HG03025 (cell line): ENCODE measurements at regions not wholly inside any gene's neighbourhood (a gene's known extent, or its start where the extent isn't known, plus 50 kb on each side); places are given as distances from the start of the nearest gene placed in this dataset.

Experiments used
- ATAC-seq: cut with Tn5 transposase; IDR thresholded peaks from one replicate; pipeline ENCODE4 v1.9.1; 2021; ENCODE audit warnings: mild to moderate bottlenecking, moderate library complexity; ENCODE audit not compliant: unreplicated experiment, low FRiP score

DNA sequence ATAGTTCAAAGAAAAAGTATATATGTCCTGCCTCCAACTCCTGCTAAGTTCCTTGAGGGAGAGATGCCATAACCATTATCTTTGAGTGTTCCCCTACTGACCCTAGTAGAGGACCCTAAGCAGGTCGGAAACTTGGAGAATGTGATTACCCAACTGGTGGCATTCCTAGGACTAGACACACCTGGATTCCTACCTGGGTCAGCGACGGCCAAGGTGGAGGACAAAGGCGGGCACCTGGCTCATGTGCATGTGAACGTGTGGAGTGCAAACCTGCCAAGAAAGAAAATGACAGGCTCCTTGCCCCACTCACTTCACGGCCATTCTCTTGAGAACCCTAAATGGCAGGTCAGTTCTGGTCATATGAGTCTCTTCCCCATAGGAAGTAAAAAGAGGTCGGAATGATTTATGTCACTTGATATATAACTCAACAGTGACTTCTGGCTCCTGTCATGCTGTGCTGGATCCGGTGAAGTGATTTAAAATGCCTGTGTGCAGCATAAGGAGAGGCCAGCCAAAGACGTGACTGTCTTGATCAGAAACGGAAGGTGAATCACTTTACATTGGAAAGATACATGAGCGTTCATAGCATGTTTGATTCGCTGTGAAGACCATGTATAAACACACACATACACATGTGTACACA is 371.6 kb downstream of the EIPR1 start:
- ATAC-seq: no peak

DNA sequence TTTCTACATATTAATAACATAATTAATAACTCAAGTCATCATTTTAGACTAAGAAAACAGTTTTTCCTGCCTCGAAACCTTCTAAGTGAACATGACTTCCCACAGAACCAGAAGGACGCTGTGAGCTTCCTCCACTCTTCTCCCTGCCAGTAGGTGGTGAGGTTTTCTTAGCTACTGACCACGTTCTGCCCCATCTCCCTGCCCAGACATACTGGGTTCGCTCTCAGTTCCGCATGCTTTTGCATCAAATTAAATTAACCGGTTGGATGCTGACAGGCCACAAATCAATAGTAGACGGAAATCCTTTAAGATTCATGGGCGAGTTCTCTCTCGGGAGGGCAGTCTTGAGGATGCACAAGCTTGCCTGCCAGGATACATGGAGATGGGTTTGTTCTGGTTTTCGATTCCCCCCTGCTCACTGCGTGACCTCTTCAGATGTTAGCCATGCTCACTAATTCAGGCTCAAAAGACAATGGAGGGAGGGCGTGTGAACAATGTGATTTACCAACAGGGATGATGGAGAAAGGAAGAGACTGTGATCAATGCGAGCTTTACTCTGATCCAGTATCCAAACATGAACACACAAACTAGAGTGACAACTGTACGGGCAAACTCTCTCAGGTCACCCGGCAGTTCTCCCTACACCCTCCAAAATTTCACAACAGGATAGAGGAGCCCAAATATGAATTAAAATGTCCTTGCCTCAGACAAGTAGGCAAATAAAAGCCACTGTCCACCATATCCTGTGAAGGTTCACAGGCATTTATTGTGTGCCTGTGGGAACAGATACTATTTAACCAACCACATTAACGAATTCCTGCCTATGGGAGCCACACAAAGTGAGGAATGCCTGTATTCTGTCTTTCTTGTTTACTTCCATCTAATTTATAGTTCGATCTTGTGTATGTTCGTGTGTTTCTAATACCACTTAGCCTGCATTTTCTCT is 375.7 kb downstream of the EIPR1 start:
- ATAC-seq: no peak

DNA sequence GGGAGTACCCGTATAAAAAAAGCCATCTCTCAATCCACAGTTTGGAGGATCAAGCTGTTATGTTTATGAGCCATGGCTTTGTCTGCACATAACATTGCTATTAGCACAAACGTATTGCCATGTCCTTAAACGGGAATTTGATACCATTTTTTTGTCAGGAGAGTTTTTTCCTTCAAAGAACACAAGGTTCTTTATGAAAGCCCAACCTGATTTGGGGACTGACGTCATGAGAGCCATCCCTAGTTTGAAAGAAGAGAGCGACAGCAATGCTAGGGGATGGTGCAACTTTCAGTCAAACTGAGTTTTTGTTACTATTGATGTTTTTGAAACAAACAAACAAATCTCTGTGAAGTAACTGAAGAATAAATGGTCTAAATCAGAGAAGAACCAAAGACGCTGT is 376.6 kb downstream of the EIPR1 start:
- ATAC-seq: no peak

DNA sequence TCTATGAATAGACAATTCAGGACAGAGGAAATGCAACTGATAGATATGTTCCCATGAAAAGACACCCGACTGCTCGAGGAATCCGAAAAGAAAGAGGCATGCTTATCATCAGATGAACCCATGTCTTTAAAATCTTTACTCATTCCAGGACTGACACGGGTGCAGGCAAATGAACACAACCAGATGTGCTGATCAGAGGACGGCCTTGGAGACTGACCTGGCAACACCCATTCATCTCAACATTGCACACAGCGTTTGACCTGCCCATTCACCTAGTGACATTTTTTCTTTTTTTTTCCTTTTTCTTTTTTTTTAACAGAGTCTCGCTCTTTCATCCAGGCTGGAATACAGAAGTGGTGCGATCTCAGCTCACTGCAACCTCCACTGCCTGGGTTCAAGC is 377.5 kb downstream of the EIPR1 start:
- ATAC-seq: no peak

DNA sequence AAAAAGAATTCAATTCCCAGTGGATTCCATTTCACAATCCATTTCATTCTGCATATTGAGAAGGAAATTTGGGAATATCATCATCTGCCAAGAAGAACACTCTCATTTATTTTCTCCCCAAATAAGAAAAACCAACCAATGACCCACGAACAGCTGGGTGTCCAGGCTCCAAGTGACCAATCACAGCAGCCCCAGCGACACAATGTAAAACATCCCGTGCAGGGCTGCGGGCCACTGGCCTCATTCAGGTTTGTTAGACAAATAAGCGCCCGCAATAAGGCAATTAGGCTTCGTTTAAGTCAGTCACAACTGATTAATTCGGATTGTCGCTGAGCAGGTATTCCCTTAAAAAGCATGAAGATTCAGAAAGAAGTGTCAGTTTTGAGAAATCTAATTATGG is 378.6 kb downstream of the EIPR1 start:
- no peak for ATAC-seq

DNA sequence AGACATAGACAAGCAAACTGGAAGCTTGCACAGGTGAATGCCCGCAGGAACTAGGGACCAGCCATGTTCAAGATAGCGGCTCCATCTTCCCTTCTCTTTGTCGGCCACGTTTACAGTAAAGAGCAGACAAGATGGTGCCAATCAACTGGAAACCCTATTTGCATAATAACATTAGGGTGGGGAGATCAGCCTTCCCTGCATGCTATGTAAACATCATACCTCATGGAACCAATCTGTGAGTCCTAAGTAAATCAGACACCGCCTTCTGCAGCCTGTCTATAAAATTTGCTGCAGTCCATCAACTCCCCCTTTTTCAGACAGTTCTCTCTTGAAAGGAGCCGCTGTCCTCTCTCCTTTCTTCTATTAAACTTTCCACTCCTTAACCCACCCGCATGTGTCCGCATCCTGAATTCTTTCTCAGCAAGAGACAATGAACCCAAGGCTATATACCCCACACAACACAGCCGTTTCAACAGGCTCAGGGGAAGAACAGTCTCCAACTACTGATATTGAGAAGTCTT is 384.4 kb downstream of the EIPR1 start:
- ATAC-seq: no peak

DNA sequence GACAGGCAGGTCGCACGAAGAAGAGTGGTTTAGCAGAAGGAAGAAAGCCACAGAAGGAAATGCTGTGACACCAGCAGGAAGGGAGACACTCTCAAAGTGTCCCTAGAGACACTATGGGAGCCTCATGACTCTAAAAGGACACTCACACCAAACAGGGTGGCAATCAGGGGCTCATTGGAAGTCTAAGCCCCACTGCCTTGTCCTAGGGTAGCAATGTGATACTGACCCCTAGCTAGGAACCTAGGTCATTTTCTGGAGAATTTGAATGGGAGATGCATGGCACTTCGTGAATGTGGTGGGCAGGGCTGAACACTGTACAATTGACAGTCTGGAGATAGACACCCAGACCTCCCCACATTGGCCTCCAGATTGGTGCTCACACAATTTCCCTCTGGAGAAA is 385.0 kb downstream of the EIPR1 start:
- ATAC-seq: no peak

DNA sequence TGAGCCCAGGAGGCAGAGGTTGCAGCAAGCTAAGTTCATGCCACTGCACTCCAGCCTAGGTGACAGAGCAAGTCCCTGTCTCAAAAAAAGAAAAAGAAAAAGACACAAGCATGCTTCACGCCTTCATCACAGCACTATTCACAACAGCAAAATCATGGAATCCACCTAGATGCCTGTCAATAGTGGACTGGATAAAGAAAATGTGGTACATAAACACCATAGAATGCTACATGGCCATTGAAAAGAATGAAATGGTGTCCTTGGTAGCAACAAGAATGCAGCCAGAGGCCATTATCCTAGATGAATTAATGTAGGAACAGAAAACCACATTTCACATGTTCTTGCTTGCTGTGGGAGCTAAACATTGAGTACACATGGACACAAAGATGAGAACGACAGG is 392.6 kb downstream of the EIPR1 start:
- ATAC-seq: no peak

DNA sequence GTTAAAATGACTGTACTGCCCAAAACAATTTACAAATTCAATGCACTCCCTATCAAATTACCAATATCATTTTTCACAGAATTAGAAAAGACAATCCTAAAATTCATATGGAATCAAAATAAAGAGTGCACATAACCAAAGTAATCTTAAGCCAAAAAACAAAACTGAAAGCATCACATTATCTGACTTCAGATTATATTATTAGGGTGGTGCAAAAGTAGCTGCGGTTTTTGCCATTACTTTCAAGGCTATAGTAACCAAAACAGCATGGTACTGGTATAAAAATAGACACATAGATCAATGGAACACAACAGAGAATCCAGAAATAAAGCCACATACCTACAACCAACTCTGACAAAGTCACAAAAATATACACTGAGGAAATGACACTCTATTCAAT is 396.6 kb downstream of the EIPR1 start:
- no peak for ATAC-seq

DNA sequence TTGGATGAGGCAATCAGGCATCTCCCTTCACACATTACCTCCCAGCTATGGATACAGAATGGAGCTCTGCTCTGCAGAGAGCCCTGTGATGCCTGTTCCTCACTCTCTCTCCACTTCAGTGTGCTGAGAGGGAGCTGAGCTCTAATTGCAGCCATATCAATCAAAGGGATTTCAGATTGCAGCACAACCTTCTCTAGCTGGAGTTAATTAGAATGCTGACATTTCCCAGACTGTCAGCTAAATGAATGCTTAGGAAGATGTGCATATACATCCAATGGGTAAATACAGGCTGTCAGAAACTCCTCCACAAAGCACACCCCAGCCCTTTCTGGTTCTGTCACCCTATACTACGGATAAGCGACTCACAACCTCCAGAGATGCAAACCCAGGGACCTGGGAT is 402.6 kb downstream of the EIPR1 start:
- ATAC-seq: no peak

DNA sequence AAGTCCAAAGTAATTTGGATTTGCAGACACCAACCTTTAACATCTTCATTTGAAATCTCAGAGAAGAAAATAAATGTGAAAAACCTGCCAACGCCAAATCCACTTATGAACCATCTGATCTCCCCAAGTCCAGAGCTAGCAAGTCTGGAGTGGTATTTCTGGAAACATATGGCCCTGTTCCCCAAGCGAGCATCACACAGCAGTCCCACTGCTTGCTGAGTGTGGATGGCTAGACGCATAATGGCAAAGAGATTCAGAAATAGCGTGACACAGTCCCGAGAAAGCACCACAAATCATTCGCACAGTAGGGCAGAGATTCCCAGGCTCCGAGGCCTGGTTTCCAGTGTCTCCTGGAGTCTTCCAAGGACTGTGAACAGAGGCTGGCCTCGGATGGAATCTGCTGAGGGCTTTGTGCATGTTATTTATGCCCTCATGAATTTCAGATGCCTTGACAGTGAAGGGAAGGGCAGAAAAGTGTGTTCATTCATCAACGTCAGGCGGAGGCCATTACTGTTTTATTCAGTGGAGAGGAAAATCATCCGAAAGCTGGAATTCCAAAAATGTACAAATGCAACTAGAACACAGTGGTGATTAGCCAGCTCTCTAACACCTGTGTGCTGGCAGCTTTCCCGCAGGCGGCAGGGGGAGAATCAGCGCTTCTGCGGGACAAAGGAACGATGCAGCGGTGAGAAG is 417.0 kb downstream of the EIPR1 start:
- ATAC-seq: no peak

DNA sequence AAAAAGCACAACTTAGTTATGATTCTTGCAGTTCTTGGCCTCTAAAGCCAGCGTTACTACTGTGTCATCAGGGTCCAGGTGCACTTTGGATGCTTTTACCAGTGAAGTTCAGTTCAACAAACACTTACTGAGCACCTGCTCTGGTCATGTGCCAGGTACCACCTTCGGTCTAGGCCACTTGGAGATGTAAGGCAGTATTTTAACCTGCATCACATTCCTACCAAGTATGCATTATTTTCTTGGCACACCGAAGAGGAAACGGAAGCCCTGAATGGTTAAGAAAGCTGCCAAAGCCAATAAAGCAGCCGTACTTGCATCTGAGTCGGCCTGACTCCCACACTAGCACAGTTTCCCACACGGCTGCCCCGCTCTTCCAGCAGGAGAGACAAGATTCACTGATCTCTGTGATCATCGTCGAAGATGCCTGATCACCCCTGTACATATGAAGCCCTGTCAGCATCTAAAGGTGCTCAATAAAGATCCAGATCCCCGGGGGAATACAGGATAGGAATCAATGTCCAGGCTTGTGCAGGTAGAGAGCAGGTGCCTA is 427.1 kb downstream of the EIPR1 start:
- no peak for ATAC-seq

DNA sequence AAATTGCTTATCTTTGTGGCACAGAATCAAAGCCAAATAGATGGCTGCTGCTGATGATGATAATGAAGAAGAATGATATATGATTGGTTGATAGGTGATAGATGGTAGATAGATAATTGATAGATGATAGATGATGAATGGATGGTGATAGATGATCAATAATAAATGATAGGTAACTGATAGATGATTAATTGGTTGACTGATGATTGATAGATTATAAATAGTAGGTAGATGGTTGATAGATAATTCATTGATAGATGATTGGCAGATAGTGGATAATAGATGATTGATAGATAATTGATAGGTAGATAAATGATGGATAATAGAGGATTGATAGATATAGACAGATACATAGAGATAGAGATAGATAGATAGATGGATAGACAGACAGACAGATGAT is 430.2 kb downstream of the EIPR1 start:
- ATAC-seq: no peak

DNA sequence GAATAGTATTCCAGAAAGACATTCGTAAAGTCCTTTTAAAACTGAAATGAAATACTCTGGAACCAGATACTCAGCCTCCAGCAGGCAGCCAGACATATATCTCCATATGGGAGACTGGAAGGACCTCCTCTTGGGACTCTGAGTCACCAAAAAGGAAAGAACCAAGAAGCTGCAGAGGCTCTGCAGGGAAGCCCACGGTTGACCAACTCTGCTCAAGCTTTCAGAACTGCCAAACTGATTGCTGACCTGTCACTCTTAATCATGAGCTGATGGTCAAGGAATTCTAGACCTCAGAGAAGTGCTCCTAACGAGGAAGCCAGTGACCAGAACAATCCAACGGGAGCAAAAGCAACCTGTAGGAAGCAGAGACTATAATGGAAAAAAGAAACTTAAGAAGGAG is 434.7 kb downstream of the EIPR1 start:
- no peak for ATAC-seq

DNA sequence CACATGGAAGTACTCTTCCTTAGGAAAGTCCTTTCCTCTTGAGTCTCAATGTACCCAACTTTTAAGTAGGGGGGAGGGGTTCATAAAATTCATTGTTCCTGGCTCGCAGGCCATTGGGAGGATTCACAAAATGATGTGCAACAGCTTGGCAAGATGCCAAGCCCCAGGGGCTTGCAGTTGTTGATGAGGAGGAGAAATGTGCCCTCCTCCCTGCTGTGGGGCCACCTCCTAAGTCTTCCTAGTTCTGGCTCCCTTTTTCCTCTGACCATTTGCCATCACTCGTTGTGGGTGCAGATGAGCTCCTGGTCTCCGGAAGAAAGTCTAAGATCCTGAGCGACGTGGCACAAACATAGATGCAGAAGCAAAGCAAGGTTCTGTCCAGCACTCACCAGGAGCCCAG is 435.4 kb downstream of the EIPR1 start:
- ATAC-seq: no peak

DNA sequence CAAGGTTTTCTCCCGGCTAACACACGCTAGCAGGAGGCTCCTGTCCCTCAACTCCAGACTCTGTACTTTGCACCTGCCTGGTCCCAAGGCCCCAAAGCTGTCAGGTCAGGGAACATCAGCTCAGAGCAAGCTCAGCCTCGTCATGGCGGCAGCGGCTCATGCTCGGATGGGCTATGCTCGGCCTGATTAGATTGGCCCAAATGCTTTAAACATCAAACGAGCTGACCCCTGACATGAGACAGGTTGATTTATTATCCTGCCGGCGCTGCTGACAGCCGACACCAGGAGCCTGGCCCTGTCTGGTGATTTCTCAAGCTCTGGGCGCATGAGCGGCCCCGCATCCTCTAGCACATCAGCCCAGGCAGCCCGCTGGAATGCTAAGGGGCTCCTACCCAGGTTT is 436.4 kb downstream of the EIPR1 start:
- no peak for ATAC-seq

DNA sequence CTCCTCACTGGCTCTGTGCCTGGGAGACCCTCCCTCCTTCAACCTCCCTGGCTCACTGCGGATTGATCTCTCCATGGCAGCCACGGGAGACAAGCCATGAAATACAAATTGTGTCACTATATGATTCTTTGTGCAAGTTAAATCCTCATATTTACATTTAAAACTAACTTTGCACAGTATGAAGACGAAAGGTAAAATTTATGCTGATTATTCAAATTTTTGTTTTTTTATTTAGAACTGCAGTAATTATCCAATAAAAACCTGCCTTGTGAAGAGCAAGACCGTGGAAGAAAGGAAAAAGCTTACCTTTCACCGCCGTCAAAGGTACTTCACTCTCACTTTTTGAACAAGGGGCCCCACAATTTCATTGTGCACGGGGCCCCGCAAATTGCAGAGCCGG is 436.9 kb downstream of the EIPR1 start:
- ATAC-seq: no peak

DNA sequence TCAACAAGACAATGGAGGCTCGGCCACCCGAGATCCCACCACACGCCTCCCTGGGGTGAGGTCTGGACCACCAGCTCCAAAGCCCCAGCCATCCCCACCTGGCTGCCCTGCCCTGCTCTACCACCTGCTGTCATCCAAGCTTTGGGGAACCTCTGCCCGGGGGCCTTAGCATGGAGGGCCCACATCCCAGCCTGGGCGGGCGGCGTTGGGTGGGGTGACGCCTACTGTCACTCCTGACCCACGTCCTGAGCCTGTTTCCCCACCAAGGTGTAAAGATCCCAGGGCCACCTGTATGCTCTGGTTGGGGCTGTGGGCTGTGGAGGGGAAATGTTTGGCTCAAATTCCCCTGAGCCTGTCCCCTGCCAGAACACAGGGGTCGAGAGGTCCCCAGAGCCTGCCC is 437.6 kb downstream of the EIPR1 start:
- no peak for ATAC-seq

DNA sequence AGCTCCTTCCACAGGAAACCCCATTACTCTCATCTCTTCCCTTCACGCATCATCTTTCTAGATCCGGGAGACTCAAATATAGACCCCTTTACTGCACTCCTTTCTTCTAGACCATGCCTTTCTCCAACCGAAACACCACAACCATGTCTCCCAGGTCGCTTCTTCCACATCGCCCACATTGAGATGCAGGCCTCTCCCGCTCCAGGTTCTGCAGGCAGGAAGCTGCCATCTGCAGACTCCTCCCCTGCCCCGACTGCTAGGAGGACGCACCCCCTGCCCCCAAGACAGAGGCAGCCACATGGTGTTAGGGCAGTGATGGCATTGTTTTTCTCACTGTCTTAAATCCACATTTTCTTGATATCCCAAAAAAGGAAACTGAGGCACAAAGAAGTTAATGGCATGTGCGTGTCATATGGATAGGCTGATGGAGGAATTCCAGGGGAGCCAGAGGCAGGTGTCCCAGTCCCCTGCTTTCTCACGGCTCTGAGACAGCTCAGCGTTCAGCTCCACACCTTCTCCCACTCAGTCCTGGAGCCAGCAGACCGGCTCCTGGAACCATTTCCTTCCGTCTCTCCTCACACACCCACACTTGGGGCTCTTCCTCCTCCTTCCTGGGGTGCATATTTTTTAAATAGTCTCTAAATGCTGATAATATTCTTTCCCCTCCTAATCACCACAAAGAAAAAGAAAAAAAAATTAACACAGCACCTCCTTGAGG is 438.4 kb downstream of the EIPR1 start:
- ATAC-seq: no peak

DNA sequence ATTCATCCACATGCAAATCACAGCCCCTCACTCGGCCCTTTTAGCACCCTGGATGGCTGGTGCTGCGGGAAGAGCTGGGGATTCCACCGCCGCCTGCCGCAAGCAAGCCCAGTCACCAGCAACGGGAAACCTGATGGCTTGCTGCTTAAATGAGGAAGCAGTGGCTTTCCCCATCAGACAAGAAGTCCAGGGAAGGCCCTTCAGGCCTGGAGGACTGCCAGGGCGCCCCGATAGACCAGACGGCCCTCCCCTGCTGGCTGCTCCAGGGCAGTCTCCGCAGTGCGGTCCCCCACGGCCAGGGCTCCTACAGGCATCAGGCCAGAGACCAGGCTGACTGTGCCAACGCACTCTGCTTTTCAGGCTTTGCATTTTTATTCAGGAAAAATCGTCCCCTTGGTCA is 439.1 kb downstream of the EIPR1 start:
- no peak for ATAC-seq
